ENCODE measurements at regions not wholly inside any gene's neighbourhood (a gene's known extent, or its start where the extent isn't known, plus 50 kb on each side); places are given as distances from the start of the nearest gene placed in this dataset.

- no peak for TF ChIP-seq CTCF (conservative IDR thresholded peaks at IDR 0.05; ENCODE audit: low read length)
- TF ChIP-seq EZH2phosphoT487 (IDR thresholded peaks at IDR 0.05; ENCODE audit: borderline replicate concordance), result no peak
Measured at GRCh38 chr2:140138736-140139135, 1358.5 kb upstream of the NXPH2 start.
